Omental fat pad (tissue), 3 donors: ENCODE measurements at regions not wholly inside any gene's neighbourhood (a gene's known extent, or its start where the extent isn't known, plus 50 kb on each side); places are given as distances from the start of the nearest gene placed in this dataset.

Experiments used
- ATAC-seq: fragments of 150-250 bp; one replicate; pipeline ENCODE4 v1.9.1; 2016; ENCODE audit warnings: mild to moderate bottlenecking, moderate library complexity; ENCODE audit not compliant: low FRiP score
- DNase-seq: peaks from one replicate; pipeline ENCODE4 v3.0.0-alpha.2; 2019; ENCODE audit warnings: low spot score
- TF ChIP-seq, protein P1 (sequence below), 3 donors: fragments of 450-650 bp; IDR thresholded peaks; one replicate each; pipeline ENCODE4 v1.5.1; 2016 to 2017; ENCODE audit warnings: antibody characterized with exemption in 3 of 3, mild to moderate bottlenecking in 3 of 3, moderate library complexity in 2 of 3

GRCh38 chr14:82113710-82114109, 580.1 kb upstream of the SEL1L start:
- no peak for DNase-seq
- ATAC-seq: no peak
- TF ChIP-seq, protein P1, sequence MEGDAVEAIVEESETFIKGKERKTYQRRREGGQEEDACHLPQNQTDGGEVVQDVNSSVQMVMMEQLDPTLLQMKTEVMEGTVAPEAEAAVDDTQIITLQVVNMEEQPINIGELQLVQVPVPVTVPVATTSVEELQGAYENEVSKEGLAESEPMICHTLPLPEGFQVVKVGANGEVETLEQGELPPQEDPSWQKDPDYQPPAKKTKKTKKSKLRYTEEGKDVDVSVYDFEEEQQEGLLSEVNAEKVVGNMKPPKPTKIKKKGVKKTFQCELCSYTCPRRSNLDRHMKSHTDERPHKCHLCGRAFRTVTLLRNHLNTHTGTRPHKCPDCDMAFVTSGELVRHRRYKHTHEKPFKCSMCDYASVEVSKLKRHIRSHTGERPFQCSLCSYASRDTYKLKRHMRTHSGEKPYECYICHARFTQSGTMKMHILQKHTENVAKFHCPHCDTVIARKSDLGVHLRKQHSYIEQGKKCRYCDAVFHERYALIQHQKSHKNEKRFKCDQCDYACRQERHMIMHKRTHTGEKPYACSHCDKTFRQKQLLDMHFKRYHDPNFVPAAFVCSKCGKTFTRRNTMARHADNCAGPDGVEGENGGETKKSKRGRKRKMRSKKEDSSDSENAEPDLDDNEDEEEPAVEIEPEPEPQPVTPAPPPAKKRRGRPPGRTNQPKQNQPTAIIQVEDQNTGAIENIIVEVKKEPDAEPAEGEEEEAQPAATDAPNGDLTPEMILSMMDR (IDR thresholded peaks at IDR 0.05): no peak

DNA sequence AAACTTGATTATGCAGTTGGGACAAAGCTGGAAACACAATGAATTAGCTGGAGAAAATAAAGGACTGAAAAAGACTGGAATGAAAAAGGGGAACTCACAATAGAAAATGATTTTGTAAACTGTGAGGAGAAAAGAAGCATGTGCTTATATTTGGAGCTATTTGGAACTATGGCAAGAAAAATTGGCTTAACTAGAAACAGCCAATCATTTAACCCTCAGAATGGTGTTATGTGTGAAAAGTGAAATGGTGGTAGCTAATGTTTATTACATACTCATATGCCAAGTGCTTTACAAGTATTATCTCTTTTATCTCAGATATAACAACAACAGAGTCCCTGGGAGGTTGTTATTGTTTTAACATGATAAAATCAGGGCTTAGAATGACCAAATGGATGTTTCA, 583.1 kb upstream of the SEL1L start:
- TF ChIP-seq, protein P1 (IDR thresholded peaks at IDR 0.05): no peak
- DNase-seq (no peak), ATAC-seq (no peak)

DNA sequence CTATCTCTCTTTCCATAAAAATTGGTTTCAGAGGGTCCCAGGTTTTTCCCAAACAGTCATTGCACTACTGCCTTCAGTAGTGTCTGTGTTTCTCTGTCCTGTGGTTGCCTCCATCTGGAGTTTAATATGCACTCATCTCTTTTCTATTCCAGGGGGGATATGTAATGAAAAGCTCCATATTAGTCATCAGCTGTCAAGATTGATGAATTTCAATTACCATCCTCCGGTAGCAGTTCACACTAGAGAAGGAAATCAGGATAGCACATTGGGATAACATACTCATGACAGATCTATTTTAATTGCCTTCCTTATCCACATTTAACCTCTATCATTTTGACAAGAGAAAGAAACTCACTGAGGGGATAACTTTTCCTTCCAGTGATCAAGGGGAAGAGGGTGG, 589.0 kb upstream of the SEL1L start:
- TF ChIP-seq, protein P1 (IDR thresholded peaks at IDR 0.05): no peak
- no peak for DNase-seq
- ATAC-seq: no peak

GRCh38 chr14:82124511-82124910, 590.9 kb upstream of the SEL1L start:
- DNase-seq (no peak), ATAC-seq (no peak)
- TF ChIP-seq, protein P1 (IDR thresholded peaks at IDR 0.05): no peak

DNA sequence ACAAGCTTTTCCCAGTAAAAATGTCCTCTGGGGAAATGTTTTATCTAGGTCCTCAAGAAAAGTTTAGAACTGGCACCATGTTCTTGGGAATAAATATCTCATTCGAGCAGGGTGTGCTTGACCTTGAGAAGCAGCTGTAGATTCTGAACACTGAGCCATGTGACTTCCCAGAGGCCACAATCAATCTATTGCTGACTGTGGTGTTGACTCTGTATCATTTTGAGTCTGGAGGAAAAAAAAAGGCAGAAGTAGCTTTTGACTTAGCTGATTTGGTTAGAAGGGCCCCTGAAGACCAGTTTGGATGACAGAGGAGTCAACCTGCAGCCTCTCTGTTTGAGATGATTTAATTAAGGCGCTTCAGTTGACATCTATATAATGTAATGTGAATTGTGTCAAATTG, 592.4 kb upstream of the SEL1L start:
- TF ChIP-seq, protein P1 (IDR thresholded peaks at IDR 0.05): no peak
- no peak for DNase-seq
- ATAC-seq: no peak

DNA sequence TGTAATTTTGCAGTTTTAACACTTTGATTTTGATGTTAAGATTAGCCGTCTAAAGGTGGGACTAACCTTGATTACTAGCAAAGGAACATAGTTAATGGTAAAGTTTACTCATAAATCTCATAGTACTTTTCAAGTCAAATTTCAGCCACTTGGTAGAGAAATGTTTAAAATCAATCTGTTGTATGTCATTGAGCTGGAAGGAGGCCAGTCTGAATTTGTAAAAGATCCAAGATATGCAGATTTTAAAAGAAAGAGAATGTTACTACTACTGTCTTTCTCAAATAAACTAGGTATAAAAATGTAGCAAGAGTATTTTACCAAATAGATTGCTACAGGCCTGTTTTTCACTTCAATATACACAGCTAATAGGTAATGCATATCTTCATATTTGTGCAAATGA, 600.8 kb upstream of the SEL1L start:
- DNase-seq (no peak), ATAC-seq (no peak)
- TF ChIP-seq, protein P1 (IDR thresholded peaks at IDR 0.05): no peak

- no peak for DNase-seq
- no peak for ATAC-seq
- TF ChIP-seq, protein P1 (IDR thresholded peaks at IDR 0.05): no peak
Observed at GRCh38 chr14:82138431-82138830, 604.8 kb upstream of the SEL1L start.
